SK-N-SH treated with all-trans-retinoic acid at 6 μM for 48 hours (cell line): ENCODE measurements at regions not wholly inside any gene's neighbourhood (a gene's known extent, or its start where the extent isn't known, plus 50 kb on each side); places are given as distances from the start of the nearest gene placed in this dataset.

Experiments used
- ARNTL ChIP-seq: fragments of 450-650 bp; formaldehyde crosslinking; IDR thresholded peaks from 2 replicates; pipeline ENCODE4 v1.5.0; 2020; ENCODE audit warnings: low read depth, mild to moderate bottlenecking, moderate library complexity, borderline replicate concordance
- ESRRG ChIP-seq: fragments of 250-450 bp; sonication (Bioruptor Pico); IDR thresholded peaks from 2 replicates; pipeline ENCODE4 v1.6.1; 2021; ENCODE audit warnings: mild to moderate bottlenecking
- GLIS3 ChIP-seq: fragments of 250-450 bp; sonication (Bioruptor Pico); IDR thresholded peaks from 2 replicates; pipeline ENCODE4 v1.5.0; 2020; ENCODE audit warnings: mild to moderate bottlenecking, moderate library complexity
- ISL1 ChIP-seq: fragments of 250-450 bp; sonication (Bioruptor Pico); IDR thresholded peaks from 2 replicates; pipeline ENCODE4 v2.1.2; 2022; ENCODE audit warnings: mild to moderate bottlenecking, moderate library complexity
- OSR1 ChIP-seq: fragments of 250-450 bp; sonication (Bioruptor Pico); IDR thresholded peaks from 2 replicates; pipeline ENCODE4 v1.8.0; 2022; ENCODE audit warnings: moderate library complexity, mild to moderate bottlenecking, inconsistent platforms
- PATZ1 ChIP-seq: fragments of 250-450 bp; sonication (Bioruptor Pico); IDR thresholded peaks from 2 replicates; pipeline ENCODE4 v1.8.0; 2020; ENCODE audit warnings: mild to moderate bottlenecking, moderate library complexity, borderline replicate concordance
- RARB ChIP-seq: fragments of 250-450 bp; sonication (Bioruptor Pico); IDR thresholded peaks from 2 replicates; pipeline ENCODE4 v1.8.0; 2021; ENCODE audit warnings: mild to moderate bottlenecking, moderate library complexity
- TCF4 ChIP-seq: fragments of 250-450 bp; sonication (Bioruptor Pico); IDR thresholded peaks from 2 replicates; pipeline ENCODE4 v1.8.0; 2021; ENCODE audit warnings: mild to moderate bottlenecking, moderate library complexity, borderline replicate concordance
- TSHZ2 ChIP-seq: fragments of 250-450 bp; sonication (Bioruptor Pico); IDR thresholded peaks from 2 replicates; pipeline ENCODE4 v1.5.0; 2020; ENCODE audit warnings: mild to moderate bottlenecking, moderate library complexity
- ZFP3 ChIP-seq: fragments of 250-450 bp; sonication (Bioruptor Pico); IDR thresholded peaks from 2 replicates; pipeline ENCODE4 v1.5.0; 2020; ENCODE audit warnings: mild to moderate bottlenecking, moderate library complexity
- ZFP30 ChIP-seq: fragments of 450-650 bp; formaldehyde crosslinking; IDR thresholded peaks from 2 replicates; pipeline ENCODE4 v1.5.0; 2022; ENCODE audit warnings: mild to moderate bottlenecking, moderate library complexity
- ZNF8 ChIP-seq: fragments of 450-650 bp; formaldehyde crosslinking; IDR thresholded peaks from 2 replicates; pipeline ENCODE4 v1.5.0; 2020; ENCODE audit warnings: mild to moderate bottlenecking, moderate library complexity
- TF ChIP-seq, protein P1 (sequence below): fragments of 250-450 bp; sonication (Bioruptor Pico); IDR thresholded peaks from 2 replicates; pipeline ENCODE4 v1.8.0; 2021; ENCODE audit warnings: low read depth, mild to moderate bottlenecking, moderate library complexity, borderline replicate concordance

- TF ChIP-seq OSR1 (CRISPR knock-in tag) (no peak), PATZ1 (no peak), ARNTL (CRISPR knock-in tag) (no peak), ZFP30 (CRISPR knock-in tag) (no peak), RARB (no peak), ESRRG (no peak), ZNF8 (CRISPR knock-in tag) (no peak), GLIS3 (CRISPR knock-in tag) (no peak), TCF4 (CRISPR knock-in tag) (no peak), ZFP3 (CRISPR knock-in tag) (no peak), ISL1 (CRISPR knock-in tag) (no peak), TSHZ2 (no peak)
- TF ChIP-seq, protein P1, sequence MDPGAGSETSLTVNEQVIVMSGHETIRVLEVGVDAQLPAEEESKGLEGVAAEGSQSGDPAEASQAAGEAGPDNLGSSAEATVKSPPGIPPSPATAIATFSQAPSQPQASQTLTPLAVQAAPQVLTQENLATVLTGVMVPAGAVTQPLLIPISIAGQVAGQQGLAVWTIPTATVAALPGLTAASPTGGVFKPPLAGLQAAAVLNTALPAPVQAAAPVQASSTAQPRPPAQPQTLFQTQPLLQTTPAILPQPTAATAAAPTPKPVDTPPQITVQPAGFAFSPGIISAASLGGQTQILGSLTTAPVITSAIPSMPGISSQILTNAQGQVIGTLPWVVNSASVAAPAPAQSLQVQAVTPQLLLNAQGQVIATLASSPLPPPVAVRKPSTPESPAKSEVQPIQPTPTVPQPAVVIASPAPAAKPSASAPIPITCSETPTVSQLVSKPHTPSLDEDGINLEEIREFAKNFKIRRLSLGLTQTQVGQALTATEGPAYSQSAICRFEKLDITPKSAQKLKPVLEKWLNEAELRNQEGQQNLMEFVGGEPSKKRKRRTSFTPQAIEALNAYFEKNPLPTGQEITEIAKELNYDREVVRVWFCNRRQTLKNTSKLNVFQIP (CRISPR knock-in tag), result no peak
Observed at GRCh38 chr14:84767434-84767833, 762.5 kb upstream of the FLRT2 start.
